Ishikawa (cell line): ENCODE measurements at regions not wholly inside any gene's neighbourhood (a gene's known extent, or its start where the extent isn't known, plus 50 kb on each side); places are given as distances from the start of the nearest gene placed in this dataset.

Experiments
- CEBPB ChIP-seq: IDR thresholded peaks from 2 replicates; pipeline ENCODE4 v1.6.1; 2012
- CREB1 ChIP-seq: IDR thresholded peaks from 2 replicates; pipeline ENCODE4 v1.6.1; 2012; ENCODE audit warnings: low read depth
- EGR1 ChIP-seq: IDR thresholded peaks from 2 replicates; pipeline ENCODE4 v1.6.1; 2012
- EP300 ChIP-seq: IDR thresholded peaks from 2 replicates; pipeline ENCODE4 v1.6.1; 2012; ENCODE audit warnings: borderline replicate concordance
- FOXM1 ChIP-seq: IDR thresholded peaks from 2 replicates; pipeline ENCODE4 v1.6.1; 2012; ENCODE audit warnings: low read depth, borderline replicate concordance
- MAX ChIP-seq: IDR thresholded peaks from 2 replicates; pipeline ENCODE4 v1.6.1; 2012
- NFIC ChIP-seq: IDR thresholded peaks from 2 replicates; pipeline ENCODE4 v1.6.1; 2012
- RAD21 ChIP-seq: IDR thresholded peaks from 2 replicates; pipeline ENCODE4 v1.6.1; 2012; ENCODE audit warnings: low read depth
- REST ChIP-seq: IDR thresholded peaks from 2 replicates; pipeline ENCODE4 v1.6.1; 2012; ENCODE audit warnings: low read depth, mild to moderate bottlenecking
- TAF1 ChIP-seq: IDR thresholded peaks from 2 replicates; pipeline ENCODE4 v1.6.1; 2012; ENCODE audit warnings: low read depth, mild to moderate bottlenecking
- TCF12 ChIP-seq: IDR thresholded peaks from 2 replicates; pipeline ENCODE4 v1.6.1; 2012; ENCODE audit warnings: low read depth
- TEAD4 ChIP-seq: IDR thresholded peaks from 2 replicates; pipeline ENCODE4 v1.6.1; 2012
- YY1 ChIP-seq: IDR thresholded peaks from 2 replicates; pipeline ENCODE4 v1.6.1; 2012; ENCODE audit warnings: low read depth
- ZBTB7A ChIP-seq: IDR thresholded peaks from 2 replicates; pipeline ENCODE4 v1.6.1; 2012; ENCODE audit warnings: low read depth
- TF ChIP-seq, protein P1 (sequence below): IDR thresholded peaks from 2 replicates; pipeline ENCODE4 v1.6.1; 2012

DNA sequence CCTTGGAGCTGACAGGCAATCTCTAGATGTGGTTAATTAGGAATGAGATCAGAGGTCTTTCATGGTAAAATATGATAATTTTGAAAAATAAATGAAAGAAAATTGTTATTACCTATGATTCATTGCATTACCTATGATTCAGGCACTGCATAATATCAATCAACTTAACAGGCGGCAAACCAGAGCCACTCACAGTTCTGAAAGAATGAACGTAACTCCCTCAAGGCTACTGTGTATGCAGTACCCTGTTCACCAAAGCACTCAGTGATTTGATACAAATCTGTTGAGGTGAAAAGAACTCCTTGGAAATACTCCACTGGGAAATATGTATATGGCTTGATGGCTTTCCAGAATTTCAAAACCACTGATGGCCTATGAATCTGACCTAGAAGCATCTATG is 398.9 kb downstream of the ACTL7B start:
- TF ChIP-seq TEAD4, result no peak
- no peak for TF ChIP-seq TAF1
- TF ChIP-seq MAX, result no peak
- no peak for TF ChIP-seq REST
- no peak for TF ChIP-seq ZBTB7A
- TF ChIP-seq RAD21, result no peak
- TF ChIP-seq EGR1, result no peak
- no peak for TF ChIP-seq YY1
- no peak for TF ChIP-seq TCF12

GRCh38 chr9:108445431-108446071 is 410.2 kb downstream of the ACTL7B start:
- TF ChIP-seq MAX (0 out of 2 replicates have a peak, but pooled peaks have one; percentile 19), RAD21 (no peak)

GRCh38 chr9:108444400-108445358 is 411.1 kb downstream of the ACTL7B start:
- TF ChIP-seq YY1 (peak; percentile 66), FOXM1 (peak; percentile 94), CEBPB (peak; percentile 85), CREB1 (0 out of 2 replicates have a peak, but pooled peaks have one; percentile 29), ZBTB7A (peak; percentile 29; the same call in 1 of the 2 replicates), EP300 (peak; percentile 97), RAD21 (no peak), TCF12 (peak; percentile 98), TAF1 (no peak), MAX (peak; percentile 95), REST (no peak; the same call in 1 of the 2 replicates), NFIC (peak; percentile 98), TEAD4 (peak; percentile 92)
- TF ChIP-seq, protein P1, sequence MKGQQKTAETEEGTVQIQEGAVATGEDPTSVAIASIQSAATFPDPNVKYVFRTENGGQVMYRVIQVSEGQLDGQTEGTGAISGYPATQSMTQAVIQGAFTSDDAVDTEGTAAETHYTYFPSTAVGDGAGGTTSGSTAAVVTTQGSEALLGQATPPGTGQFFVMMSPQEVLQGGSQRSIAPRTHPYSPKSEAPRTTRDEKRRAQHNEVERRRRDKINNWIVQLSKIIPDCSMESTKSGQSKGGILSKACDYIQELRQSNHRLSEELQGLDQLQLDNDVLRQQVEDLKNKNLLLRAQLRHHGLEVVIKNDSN, result peak; percentile 48

DNA sequence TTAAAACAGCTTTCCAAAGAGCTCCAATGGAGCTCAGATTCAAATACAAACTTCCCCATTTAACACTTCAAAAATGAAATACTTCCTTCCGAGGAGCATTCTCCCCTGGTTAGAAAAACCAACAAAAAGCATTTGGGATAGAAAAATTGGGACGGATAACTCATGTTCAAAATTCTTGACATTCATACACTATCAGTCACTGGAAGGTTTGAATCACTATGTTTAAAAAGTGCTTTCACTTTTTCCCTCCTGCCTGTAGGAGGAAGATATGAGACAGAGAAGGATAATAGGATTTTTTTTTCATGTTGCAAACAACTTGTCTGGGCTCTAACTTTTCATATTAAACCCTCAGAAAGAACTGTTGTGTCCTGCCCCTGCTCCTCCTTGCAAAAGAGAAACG is 412.0 kb downstream of the ACTL7B start:
- no peak for TF ChIP-seq TEAD4
- TF ChIP-seq ZBTB7A, result no peak
- TF ChIP-seq MAX, result no peak

GRCh38 chr9:108443019-108443633 is 412.7 kb downstream of the ACTL7B start:
- TF ChIP-seq CEBPB (no peak), MAX (no peak), NFIC (no peak), TEAD4 (no peak)

DNA sequence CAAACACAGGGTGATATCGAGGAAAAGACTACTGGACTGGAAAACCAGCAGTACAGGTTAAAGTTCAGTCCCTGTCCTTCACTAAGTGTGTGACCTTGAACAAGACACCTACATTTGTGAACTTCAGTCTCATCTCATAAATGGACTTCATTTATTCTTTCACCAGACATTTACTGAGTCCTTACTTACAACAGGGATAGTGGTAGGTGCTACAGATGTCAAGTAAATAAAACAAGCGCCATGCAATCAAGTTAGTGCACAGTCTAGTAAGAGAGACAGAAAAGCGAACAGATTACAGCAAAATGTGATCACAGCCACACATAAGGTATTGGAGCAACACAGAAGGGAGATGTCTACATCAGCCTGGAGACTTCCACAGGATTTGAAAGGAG is 413.2 kb downstream of the ACTL7B start:
- no peak for TF ChIP-seq NFIC
